ENCODE measurements at regions not wholly inside any gene's neighbourhood (a gene's known extent, or its start where the extent isn't known, plus 50 kb on each side); places are given as distances from the start of the nearest gene placed in this dataset.

GRCh38 chr13:57982782-57983181, 351.2 kb downstream of the PCDH17 start:
- H3K4me3 ChIP-seq (replicated peaks in 1 of 2; ENCODE audit: low read depth in 2 of 2, low read length in 2 of 2): no peak overlapping the region
- no peak for DNase-seq (ENCODE audit: low read depth in 2 of 2)
- no peak for TF ChIP-seq CTCF (IDR thresholded peaks at IDR 0.05; ENCODE audit: low read depth, low read length)

- TF ChIP-seq CTCF (IDR thresholded peaks at IDR 0.05; ENCODE audit: low read depth, low read length): no peak
These were observed 356.7 kb downstream of the PCDH17 start for GRCh38 chr13:57988276-57988675.

GRCh38 chr13:57991041-57991440, 359.5 kb downstream of the PCDH17 start:
- H3K4me3 ChIP-seq (replicated peaks in 1 of 2; ENCODE audit: low read depth in 2 of 2, low read length in 2 of 2): no peak overlapping the region
- no peak for TF ChIP-seq CTCF (IDR thresholded peaks at IDR 0.05; ENCODE audit: low read depth, low read length)
- DNase-seq (ENCODE audit: low read depth in 2 of 2): no peak

More at GRCh38 chr13:57988276-57988675, 356.7 kb downstream of the PCDH17 start:
- no peak for DNase-seq (ENCODE audit: low read depth in 2 of 2)
- H3K4me3 ChIP-seq (replicated peaks in 1 of 2; ENCODE audit: low read depth in 2 of 2, low read length in 2 of 2): no peak overlapping the region

- no peak for TF ChIP-seq CTCF (IDR thresholded peaks at IDR 0.05; ENCODE audit: low read depth, low read length)
- peak in 1 of 2 donors; percentile 2 for DNase-seq (ENCODE audit: low read depth in 2 of 2)
- H3K4me3 ChIP-seq (replicated peaks in 1 of 2; ENCODE audit: low read depth in 2 of 2, low read length in 2 of 2): no peak overlapping the region
These were observed 360.9 kb downstream of the PCDH17 start for GRCh38 chr13:57992416-57992815.

- no peak for TF ChIP-seq CTCF (IDR thresholded peaks at IDR 0.05; ENCODE audit: low read depth, low read length)
- peak in 1 of 2 donors; percentile 43 for DNase-seq (ENCODE audit: low read depth in 2 of 2)
- no peak overlapping the region for H3K4me3 ChIP-seq (replicated peaks in 1 of 2; ENCODE audit: low read depth in 2 of 2, low read length in 2 of 2)
These were observed 365.2 kb downstream of the PCDH17 start for GRCh38 chr13:57996717-57997116.

GRCh38 chr13:58004751-58005150, 373.2 kb downstream of the PCDH17 start:
- H3K4me3 ChIP-seq (replicated peaks in 1 of 2; ENCODE audit: low read depth in 2 of 2, low read length in 2 of 2): no peak overlapping the region
- no peak for TF ChIP-seq CTCF (IDR thresholded peaks at IDR 0.05; ENCODE audit: low read depth, low read length)
- DNase-seq (ENCODE audit: low read depth in 2 of 2): no peak

- no peak overlapping the region for H3K4me3 ChIP-seq (replicated peaks in 1 of 2; ENCODE audit: low read depth in 2 of 2, low read length in 2 of 2)
- TF ChIP-seq CTCF (IDR thresholded peaks at IDR 0.05; ENCODE audit: low read depth, low read length): no peak
- no peak for DNase-seq (ENCODE audit: low read depth in 2 of 2)
These were observed 386.5 kb downstream of the PCDH17 start for GRCh38 chr13:58018020-58018419.
